COLO829 (cell line): ENCODE measurements at regions not wholly inside any gene's neighbourhood (a gene's known extent, or its start where the extent isn't known, plus 50 kb on each side); places are given as distances from the start of the nearest gene placed in this dataset.

Experiments used
- DNase-seq: peaks from one replicate; pipeline ENCODE4 v3.0.0; 2012; ENCODE audit warnings: low spot score

DNA sequence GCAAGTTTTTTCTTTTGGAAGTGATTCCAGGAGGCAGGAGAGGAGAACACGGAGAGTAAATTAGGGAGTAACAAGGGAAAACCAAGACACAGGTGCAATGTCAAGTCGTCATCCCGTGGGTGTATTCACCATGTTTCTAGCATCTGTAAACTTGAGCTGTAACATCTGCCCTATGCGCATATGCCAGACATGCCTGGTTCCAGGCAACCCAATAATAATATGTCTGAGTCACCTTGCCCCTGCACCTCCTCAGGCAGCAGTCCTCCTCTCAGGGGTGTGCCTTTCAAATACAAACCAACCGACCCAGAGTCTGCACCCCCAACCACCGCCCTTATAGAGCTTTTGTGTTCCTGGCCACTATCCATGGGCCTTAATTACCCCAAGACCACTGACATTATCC, 107.0 kb upstream of the PDE1C start:
- no peak for DNase-seq

DNA sequence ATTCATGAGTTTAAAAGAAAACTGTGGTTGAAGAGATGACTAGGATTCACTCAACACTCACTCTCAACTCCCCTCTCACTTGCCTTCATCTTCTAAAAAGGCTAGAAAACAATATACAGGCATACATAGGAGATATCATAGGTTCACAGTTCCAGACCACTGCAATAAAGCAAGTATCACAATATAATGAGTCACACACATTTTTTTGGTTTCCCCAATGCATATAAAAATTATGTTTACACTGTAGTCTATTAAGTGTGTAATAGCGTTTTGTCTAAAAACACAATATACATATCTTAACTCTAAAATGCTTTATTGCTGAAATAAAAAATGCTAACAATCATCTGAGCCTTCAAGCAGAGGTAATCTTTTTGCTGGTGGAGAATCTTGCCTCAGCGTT, 104.9 kb upstream of the PDE1C start:
- DNase-seq: no peak

DNA sequence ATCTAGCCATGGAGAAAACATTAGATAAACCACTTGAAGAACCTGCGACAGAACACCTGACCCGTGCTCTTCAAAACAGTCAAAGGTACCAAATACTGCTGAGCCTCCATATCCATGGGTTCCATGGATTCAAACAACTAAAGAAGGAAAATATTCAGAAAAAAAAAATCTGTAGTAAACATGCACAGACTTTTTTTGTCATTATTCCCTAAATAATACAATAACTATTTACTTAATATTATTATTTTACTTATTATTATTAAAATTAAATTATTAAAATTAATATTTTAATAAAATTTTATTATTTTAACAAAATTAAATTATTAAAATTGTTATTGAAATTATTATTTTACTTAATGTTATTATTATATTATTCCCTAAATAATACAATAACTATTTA, 101.0 kb upstream of the PDE1C start:
- DNase-seq: no peak

DNA sequence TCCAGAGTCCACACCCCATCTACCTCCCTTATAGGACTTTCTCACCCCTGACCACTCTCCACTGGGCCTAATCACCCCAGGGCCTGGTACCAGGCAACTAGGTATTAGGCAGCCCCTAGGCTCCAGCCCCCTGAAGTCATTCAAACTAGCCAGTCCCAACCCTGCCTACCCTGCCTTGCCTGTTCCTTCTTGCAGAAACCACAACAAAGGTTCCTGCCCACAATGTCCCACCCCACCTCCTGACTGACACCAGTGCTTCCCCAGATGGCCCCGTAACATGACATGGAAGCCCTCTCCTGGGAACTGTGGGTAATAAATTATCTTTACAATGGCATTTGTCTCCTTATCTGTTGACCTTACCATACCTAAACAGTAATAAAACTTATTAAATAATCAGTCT, 100.6 kb upstream of the PDE1C start:
- DNase-seq: no peak

DNA sequence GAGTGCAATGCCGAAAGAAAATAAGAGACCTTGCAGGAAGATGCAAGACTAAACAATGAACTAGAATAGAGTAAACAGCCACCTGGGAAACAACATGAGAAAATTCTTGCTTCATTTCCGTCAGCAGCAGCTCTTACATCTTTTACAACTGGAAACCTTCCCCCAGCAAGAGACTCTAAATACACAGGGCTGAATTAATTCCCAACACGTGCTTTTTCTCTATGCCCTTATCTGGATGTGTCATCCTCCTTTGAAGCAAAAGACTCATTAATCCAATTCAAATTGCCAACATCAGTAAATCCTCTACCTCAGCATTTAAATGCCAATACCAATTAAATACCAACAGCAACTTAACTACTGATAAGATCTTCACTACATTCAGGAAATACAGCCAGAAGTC, 99.0 kb upstream of the PDE1C start:
- DNase-seq: no peak

DNA sequence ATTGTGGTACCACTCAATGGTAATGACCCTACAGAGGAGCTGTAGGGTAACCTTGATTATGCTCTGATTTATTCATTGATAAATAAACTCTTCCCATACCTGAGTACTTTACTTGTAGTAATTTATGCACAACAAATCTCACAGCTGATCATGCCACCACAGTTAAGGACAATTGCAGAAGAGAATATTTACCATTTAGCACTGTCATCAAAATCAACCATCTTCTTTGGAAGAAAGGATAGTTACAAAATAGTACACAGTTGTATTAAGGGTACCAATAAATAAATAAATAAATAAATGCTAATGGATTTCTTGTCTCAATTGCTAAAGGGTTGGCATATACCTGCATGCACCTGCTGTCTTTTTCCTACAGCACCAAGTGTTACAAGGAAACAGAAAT, 97.6 kb upstream of the PDE1C start:
- no peak for DNase-seq

DNA sequence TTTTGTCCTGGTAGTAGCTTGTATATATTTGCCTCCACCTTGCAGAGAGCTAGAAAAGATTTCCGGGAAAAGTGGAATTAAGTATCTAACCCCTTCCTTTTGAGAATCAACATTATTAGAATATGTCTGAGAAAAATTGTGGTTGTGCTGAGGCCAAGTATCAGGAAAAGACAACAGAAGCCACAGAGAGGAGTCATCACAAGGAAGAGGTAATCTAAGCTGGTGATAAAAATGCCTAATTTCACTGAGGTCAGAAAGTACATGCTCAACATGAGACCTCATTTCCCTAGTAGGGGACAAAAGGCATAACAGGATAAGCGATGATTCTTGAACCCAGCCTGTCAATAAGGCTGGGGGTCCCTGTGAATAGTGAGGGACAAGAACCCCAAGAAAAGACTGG, 97.0 kb upstream of the PDE1C start:
- no peak for DNase-seq

DNA sequence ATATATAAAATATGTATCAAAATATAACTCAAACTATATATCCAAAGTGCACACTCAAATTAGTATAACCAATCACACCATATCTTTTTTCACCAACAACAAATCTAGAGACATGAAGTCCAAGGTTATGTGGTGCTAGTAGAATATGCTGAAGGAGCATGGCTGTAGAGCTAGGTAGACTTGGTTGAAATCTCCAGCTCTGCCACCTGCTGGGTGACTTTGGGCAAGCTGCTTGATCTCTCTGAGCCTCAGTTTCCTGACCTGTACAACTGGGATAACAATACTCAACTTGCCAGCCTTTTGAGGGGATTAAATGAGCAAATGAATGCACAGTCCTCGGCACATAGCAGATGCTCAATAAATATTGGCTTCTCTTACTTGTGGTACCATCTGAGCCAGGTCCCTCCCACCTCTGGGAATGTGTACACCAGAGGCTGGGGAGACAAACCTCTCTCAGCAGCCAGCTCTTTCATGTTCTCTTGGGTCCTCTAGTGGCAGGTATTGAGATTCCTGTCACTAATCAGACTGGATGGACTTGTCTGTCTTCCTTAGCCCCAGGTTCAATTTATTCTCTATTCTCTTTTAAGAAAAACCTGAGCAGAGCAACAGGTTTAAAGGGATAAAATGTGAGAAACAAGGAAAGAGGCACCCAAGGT, 94.3 kb upstream of the PDE1C start:
- peak; percentile 87 for DNase-seq

DNA sequence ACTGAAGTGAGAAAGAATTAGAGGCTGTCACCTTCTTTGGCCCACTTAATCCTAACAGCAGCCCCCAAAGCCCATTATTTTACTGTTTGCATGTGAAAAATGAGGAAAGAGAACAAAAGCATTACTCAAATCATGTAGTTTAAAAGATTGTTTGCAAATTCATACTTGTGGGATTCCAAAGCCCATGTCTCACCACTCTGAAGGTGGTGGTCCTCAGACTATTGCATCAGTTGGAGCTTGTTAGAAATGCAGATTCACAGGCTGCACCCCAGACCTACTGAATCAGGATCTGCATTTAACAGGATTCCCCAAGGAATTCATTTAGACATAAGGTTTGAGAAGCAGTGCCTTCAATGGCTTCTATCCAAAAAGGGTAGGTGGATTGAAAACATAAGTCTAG, 93.7 kb upstream of the PDE1C start:
- DNase-seq: no peak

DNA sequence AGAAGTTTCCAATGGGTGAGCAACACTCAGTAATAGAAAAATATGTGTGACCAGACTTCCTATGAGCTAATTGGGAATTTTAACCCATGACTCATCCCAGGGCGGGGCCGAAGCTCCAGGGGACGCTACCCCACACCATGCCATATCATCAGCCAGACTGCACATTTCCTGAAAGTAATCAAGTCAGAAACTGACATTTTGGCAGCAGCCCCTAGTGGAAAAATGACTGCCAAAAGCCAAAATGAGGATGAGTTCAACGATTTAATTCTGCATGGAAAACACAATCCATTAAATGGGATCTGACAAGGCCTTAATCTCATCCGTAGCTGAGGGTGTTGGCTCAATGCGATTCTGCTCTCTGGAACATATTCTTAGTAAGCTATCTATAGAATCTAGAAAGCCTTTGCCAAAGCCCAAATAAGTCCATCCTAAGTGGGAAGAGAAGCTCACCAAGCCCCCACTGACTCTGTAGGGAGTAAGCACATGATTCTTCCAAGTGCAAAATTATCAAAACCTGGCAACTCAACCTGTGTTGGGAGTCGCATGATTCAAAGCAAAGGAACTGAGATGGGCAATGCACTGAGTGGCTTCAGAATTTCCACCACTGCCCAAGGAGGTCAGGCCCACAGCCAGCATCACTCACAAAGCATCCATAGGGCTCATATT, 93.1 kb upstream of the PDE1C start:
- DNase-seq: peak; percentile 85

DNA sequence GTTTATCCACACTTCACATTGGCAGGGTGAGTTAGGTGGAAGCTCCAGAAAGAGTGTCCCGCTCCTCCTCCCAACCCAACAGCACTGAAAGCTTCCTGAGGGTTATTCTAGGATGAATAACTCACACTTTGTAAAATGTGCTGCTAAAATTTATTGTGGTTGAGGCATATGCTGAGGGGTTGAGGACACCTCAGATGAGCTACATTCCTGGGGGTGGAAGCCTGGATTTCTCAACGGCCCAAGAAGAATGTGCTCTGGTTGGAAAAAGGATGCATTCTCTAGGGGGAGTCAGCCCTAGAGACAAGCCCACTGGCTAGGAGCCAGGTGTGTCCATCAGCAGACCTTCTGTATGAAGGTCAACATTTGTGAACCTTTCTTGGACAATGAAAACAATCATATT, 91.5 kb upstream of the PDE1C start:
- DNase-seq: no peak

DNA sequence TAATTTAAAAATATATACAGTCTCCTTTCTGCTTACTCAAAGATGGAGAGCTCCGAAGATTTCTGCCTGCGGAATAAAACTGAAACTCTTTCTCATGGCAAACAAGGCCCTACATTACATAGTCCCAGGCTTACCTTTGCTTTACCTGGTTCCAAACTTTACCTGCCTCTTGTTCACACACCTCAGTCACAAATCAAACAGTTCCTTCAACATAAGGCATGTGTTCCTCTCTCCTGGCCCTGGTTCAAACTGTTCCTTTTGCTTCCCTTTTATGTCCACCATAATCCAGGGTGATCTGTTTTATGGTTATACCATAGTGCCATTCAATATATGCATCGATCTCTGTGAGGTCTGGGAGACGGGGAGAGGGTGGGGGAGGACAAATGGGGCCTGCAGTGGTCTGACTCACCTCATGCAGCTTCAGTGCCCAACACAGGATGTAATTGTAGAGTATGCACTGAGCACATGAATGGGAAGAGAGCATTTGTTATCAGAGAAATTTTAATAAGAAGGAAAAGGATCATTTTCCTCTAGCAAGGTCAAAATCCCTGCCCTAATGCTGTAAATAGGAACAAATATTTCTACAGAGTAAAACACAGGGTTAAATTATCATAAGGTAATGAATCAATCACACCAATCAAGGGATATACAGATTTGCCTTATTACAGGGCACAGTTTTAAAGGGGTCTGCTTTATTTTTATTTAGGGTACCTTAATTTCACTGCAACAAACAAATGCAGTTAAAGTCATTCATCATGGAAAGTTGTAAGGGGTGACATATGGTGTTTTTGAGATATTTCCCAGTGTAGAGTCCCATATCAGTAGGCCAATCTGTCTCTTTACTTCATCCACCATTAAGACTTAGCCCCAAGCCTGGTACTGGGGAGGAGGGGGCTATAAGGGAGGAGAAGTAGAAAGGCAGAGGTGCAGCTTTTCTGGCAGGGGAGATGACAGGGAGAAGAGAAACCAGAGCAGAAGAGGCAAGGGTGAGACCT, 88.8 kb upstream of the PDE1C start:
- DNase-seq: no peak

DNA sequence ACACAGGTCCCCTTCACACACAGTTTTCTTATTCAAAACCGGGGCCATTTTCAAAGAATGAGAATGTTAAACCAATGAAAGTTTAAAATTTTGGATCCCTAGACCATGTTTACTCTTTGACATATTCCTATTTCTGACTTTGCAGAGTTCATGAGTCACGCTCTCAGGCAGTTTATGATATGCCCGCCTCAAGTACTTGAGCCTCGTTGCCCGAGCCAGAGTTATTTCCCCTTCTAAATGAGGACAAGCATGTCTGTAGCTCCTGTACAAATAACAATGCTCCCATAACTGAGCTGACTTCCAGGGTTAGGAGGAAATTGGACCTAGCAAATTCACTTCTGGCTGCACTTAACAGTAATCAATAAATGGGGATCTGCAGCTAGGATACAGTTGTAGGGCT, 87.9 kb upstream of the PDE1C start:
- DNase-seq: no peak

DNA sequence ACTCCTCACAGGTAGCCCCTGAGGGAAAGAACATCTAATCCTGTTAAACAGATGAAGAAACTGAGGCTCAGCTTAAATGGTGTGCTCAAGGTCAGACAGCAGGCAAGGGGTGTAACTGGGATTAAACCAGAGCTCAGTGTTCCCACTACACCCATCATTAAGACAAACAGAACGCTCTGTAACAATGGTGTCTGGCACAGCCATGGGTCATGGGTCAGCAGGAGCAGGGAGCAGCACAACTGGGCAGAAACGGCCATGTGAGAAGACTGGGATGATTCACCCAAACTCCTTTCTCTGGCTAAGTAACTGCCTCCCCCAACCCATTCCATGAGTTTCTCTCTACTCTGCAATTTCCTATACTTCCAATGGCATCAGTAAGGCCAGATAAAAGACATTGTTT, 85.5 kb upstream of the PDE1C start:
- DNase-seq: no peak

DNA sequence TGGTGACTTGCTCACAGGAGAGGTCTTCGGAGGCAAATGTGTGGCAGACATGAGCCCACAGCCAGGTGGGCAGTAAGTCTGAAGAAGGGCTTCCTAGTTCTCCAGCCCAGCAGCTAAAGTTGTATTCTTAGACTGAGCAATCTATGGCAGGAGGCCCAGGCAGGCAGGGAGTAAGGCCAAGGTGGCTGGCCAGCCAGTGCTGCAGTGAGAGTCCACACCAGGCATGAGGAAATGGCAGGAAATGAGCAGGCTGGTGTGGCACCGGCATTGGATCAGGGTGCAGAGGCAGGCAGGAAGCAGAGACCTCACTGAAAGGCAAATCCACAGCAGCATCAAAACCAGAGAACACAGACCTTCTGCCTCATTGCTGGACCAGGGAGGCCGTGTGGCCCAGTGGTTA, 84.6 kb upstream of the PDE1C start:
- no peak for DNase-seq

DNA sequence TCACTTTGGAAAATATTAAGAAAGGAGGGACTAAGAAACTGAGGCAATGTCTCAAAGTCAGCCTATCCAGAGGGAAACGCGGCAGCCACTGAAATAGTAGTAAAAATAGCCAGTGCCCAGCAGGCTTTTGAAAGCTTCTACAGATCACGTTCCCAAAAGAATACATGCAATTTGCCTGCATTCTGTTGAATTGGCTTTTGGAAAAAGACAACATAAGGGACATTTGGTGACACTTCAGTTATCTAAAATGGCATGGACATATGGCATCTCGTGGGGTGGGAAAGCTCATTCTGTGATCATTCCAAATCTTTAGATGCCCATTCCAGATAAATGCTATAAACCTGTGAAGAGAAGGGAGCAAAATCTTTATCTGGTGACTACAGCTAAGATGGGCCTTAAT, 82.8 kb upstream of the PDE1C start:
- DNase-seq: no peak

DNA sequence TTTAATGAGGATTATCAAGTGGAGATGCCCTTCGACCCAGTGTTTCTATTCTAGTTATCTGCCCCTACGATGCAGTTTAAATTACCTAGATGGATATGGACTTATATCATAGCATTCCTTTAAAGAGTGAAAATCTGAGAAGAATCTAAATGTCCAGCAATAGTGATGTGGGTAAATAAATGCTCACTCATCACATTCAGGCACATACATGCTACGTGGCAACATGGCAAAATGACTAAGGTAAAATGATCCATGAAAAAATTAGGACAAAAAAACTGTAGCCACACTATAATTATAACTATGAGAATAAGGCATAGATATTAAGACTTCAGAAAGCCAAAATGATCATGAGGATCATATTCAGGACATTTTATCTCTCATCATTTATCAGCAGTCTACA, 82.4 kb upstream of the PDE1C start:
- no peak for DNase-seq

DNA sequence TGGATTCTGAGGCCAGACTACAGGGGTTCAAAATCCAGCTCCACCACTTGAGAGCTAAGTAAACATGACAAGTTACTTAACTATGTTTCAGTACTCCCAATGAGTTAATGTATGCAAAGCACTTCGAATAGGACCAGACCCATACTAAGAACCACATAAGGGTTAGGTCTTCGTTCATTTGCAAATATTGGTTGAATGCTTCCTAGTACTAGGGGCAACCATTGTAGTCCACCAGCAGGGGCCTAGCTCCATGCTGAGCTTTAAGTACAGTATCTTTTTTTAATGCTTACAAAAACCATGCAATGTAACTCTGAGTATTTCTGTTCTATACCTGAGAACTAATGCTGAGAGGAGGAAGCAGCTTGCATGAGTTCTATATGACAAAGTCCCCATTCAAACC, 80.4 kb upstream of the PDE1C start:
- DNase-seq: no peak

DNA sequence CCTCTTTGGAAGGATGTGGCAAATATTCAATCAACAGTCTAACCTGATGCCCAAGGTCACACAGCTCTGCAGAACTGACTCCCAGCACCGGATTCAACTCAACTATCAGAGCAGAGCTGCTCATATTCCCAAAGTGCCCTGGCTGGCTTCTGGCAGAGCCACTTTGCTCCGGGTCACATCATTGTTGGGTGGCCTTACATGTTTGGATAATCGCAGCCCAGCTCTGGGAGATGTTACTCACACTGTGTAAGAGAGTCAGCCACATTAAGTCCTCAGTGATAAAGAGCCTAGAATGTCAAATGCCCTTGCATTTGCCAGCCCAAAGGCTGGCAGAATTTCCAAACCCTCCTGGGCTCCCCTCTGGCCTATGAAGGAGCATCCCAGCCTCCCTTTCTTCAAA, 79.8 kb upstream of the PDE1C start:
- no peak for DNase-seq

DNA sequence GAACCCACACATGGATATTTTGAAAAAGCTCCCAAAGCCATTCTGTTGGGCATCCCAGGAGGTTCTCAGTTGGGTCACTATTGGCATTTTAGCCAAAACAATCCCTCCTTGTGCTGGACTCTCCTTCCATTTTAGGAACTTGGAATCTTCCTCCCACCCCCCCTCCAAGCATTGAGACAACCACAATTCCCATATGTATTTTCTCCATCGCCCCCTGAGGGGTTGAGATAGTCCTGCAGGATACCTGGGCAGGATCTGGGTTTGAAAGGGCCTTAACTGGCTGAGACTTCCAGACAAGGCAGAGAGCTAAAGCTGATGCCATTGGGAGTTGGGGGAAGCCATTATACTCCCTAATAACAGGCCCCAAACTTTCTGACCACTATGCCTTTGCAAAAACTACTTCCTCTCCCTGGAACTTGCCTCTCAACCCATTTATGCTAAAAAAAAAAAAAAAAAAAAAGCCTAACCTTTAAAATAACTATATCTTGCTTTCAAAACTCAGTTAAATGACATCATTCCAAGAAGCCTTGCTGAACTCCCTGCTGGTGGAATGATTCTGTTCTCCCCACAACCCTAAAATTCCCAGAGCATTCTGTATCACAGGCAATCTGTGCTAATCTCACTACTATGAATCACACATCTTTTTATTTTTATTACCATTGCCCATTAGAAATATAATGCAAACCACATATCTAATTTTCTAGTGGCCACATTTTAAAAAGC, 77.5 kb upstream of the PDE1C start:
- DNase-seq: no peak

DNA sequence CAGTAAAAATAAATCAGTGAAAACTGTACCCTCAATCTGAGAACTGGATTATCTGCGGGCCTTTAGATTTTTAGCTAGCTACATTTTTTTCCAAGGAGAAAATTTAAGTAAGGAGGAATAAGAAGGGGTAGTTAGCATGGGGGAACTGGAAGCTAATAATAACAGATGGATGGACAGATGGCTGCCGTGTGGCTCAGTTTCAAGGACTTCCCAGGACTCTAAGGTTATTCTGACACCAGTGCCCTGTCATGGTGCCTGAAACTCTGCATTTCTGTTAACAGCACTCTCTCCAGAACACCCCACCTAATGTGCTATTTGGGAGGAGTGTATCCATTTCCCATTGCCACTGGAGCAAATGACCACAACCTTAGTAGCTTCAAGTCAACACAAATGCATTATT, 75.7 kb upstream of the PDE1C start:
- no peak for DNase-seq

DNA sequence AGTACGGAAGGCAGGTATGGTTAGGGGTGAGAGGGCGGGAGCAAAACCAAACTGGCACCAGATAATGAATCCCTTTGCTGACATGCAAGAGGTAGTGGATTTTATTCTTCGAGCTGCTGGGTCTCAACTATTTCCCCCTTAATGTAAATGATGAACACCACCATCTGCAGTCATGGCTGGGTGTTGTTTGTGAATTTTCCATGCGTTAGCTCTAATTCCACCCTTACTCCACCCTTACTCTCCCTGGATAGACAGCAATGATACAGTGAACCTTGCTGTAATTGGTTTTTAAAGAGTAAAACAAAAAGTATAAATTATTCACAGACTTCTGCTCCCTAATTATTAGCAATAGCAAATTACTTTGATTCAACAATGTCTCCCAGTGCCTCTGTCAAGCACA, 74.5 kb upstream of the PDE1C start:
- DNase-seq: no peak
